GM06990 (cell line): ENCODE measurements at regions not wholly inside any gene's neighbourhood (a gene's known extent, or its start where the extent isn't known, plus 50 kb on each side); places are given as distances from the start of the nearest gene placed in this dataset.

ENCODE experiments used
- DNase-seq: peaks from one replicate; pipeline ENCODE4 v3.0.0-alpha.2; 2011; ENCODE audit not compliant: insufficient read length; ENCODE audit errors: extremely low read depth
- H3K27me3 ChIP-seq: replicated peaks from 2 replicates; pipeline ENCODE4 v1.6.0; 2011; ENCODE audit warnings: low read length; ENCODE audit not compliant: control insufficient read depth, insufficient read depth
- H3K36me3 ChIP-seq: 2 replicates; pipeline ENCODE4 v1.5.1; 2011; ENCODE audit warnings: low read length; ENCODE audit not compliant: control insufficient read depth, insufficient read depth
- H3K4me3 ChIP-seq: replicated peaks from 2 replicates; pipeline ENCODE4 v1.5.1; 2011; ENCODE audit warnings: low read depth, mild to moderate bottlenecking, control low read depth, low read length
- CTCF ChIP-seq: IDR thresholded peaks from 2 replicates; pipeline ENCODE4 v1.5.1; 2011; ENCODE audit warnings: low read length, control low read depth, mild to moderate bottlenecking, inconsistent platforms; ENCODE audit not compliant: insufficient read depth, poor library complexity, severe bottlenecking

- Histone ChIP-seq H3K27me3 (no peaks in the 10 kb centered on the region), H3K36me3 (no peaks in the 10 kb centered on the region), H3K4me3 (no peak overlapping the region)
- TF ChIP-seq CTCF, result no peak
- no peak for DNase-seq
Measured at GRCh38 chr5:62705022-62705421, 126.4 kb downstream of the LRRC70 start.

- Histone ChIP-seq H3K27me3 (no peaks in the 10 kb centered on the region), H3K4me3 (no peak overlapping the region), H3K36me3 (no peaks in the 10 kb centered on the region)
- no peak for DNase-seq
- TF ChIP-seq CTCF, result no peak
Measured at GRCh38 chr5:62702126-62702525, 123.5 kb downstream of the LRRC70 start.

GRCh38 chr5:62701036-62701435 is 122.4 kb downstream of the LRRC70 start:
- TF ChIP-seq CTCF, result no peak
- no peaks in the 10 kb centered on the region for H3K36me3 ChIP-seq
- no peaks in the 10 kb centered on the region for H3K27me3 ChIP-seq
- DNase-seq, result no peak
- H3K4me3 ChIP-seq, result no peak overlapping the region

GRCh38 chr5:62698756-62699155 is 120.1 kb downstream of the LRRC70 start:
- no peak for DNase-seq
- no peak for TF ChIP-seq CTCF
- Histone ChIP-seq H3K27me3 (no peaks in the 10 kb centered on the region), H3K4me3 (no peak overlapping the region), H3K36me3 (no peaks in the 10 kb centered on the region)

GRCh38 chr5:62695274-62695673 is 116.7 kb downstream of the LRRC70 start:
- Histone ChIP-seq H3K27me3 (no peaks in the 10 kb centered on the region), H3K4me3 (no peak overlapping the region), H3K36me3 (no peaks in the 10 kb centered on the region)
- no peak for TF ChIP-seq CTCF
- DNase-seq, result no peak
